HepG2 (cell line): ENCODE measurements at regions not wholly inside any gene's neighbourhood (a gene's known extent, or its start where the extent isn't known, plus 50 kb on each side); places are given as distances from the start of the nearest gene placed in this dataset.

Experiments
- ATAC-seq: fragments of 200-7000 bp; cut with Tn5 transposase; 3 replicates; pipeline ENCODE4 v1.9.1; 2020; ENCODE audit warnings: mild to moderate bottlenecking, moderate library complexity
- BruUV-seq: library from RNA; stranded (reverse); fragments of 400-500 nt; replicated peaks from 2 replicates; lab custom pipeline; 2021; lab: Mats Ljungman, UMichigan
- CTCF ChIA-PET: fragments of 300-600 bp; formaldehyde crosslinking; extraction: SDS; loops from one replicate; lab custom pipeline; 2021; ENCODE audit warnings: low total read pairs, inconsistent platforms, low intra/inter-chr PET ratio; lab: Yijun Ruan, JAX
- POLR2A ChIA-PET: fragments of 350-600 bp; sonication (Branson Sonifier 250); formaldehyde crosslinking; loops from one replicate; lab custom pipeline; 2020; ENCODE audit warnings: antibody characterized with exemption, inconsistent platforms; lab: Yijun Ruan, JAX
- DNase-seq: peaks from one replicate; pipeline ENCODE4 v3.0.0-alpha.2; 2015; ENCODE audit warnings: low spot score
- FAIRE-seq: peaks from 3 replicates; lab custom pipeline; 2011; peaks lifted over from hg19 to GRCh38; lab: Jason Lieb, UNC
- H2AFZ ChIP-seq: one replicate; pipeline ENCODE4 v1.6.1; 2011; ENCODE audit warnings: low read length, inconsistent platforms
- H3K27ac ChIP-seq: fragments of 300-600 bp; 3 replicates; pipeline ENCODE4 v1.8.0; 2011; ENCODE audit warnings: mixed run types, mild to moderate bottlenecking, mixed read lengths, low read length, inconsistent platforms; ENCODE audit not compliant: insufficient read depth; ENCODE audit errors: extremely low read length
- H3K27me3 ChIP-seq, 2 experiments: fragments of 200-600 bp in 1 of 2; 2 replicates in 1 of 2; 3 replicates in 1 of 2; pipeline versions ENCODE4 v1.6.0 to v1.8.0; 2011; ENCODE audit warnings: low read length in 2 of 2, mild to moderate bottlenecking in 2 of 2, moderate library complexity in 2 of 2, inconsistent platforms in 1 of 2; ENCODE audit not compliant: insufficient read depth in 2 of 2, control insufficient read depth in 1 of 2
- H3K36me3 ChIP-seq, 2 experiments: fragments of 200-600 bp in 1 of 2; replicated peaks in 1 of 2; 2 replicates in 1 of 2; 3 replicates in 1 of 2; pipeline versions ENCODE4 v1.5.1 to v1.8.0; 2011; ENCODE audit warnings: low read length in 2 of 2, inconsistent platforms in 1 of 2; ENCODE audit not compliant: insufficient read depth in 2 of 2, control insufficient read depth in 1 of 2
- H3K4me1 ChIP-seq: 2 replicates; pipeline ENCODE4 v1.5.1; 2012; ENCODE audit warnings: low read length, inconsistent platforms; ENCODE audit not compliant: insufficient read depth
- H3K4me2 ChIP-seq: 2 replicates; pipeline ENCODE4 v1.6.0; 2011; ENCODE audit warnings: low read depth, low read length, inconsistent platforms
- H3K4me3 ChIP-seq, 3 experiments: fragments of 200-600 bp in 1 of 3; sonication (generic), shearing (Covaris generic) in 1 of 3; replicated peaks in 1 of 3; 2 replicates each; pipeline ENCODE4 v1.5.1; 2011 to 2016; ENCODE audit warnings: low read length in 3 of 3, inconsistent platforms in 2 of 3, low read depth in 2 of 3, mild to moderate bottlenecking in 2 of 3, control low read depth in 1 of 3, mixed read lengths in 1 of 3; ENCODE audit not compliant: insufficient read depth in 1 of 3
- H3K79me2 ChIP-seq: one replicate; pipeline ENCODE4 v1.6.1; 2011; ENCODE audit warnings: low read length, inconsistent platforms; ENCODE audit not compliant: insufficient read depth
- H3K9ac ChIP-seq: 2 replicates; pipeline ENCODE4 v1.6.0; 2011; ENCODE audit warnings: mild to moderate bottlenecking, low read depth, low read length, inconsistent platforms; ENCODE audit not compliant: insufficient read depth
- H3K9me3 ChIP-seq: 2 replicates; pipeline ENCODE4 v1.5.1; 2012; ENCODE audit warnings: mild to moderate bottlenecking, low read length
- H4K20me1 ChIP-seq: 2 replicates; pipeline ENCODE4 v1.6.0; 2011; ENCODE audit warnings: inconsistent platforms, mild to moderate bottlenecking, low read length, moderate library complexity; ENCODE audit not compliant: insufficient read depth
- CBX1 ChIP-seq: IDR thresholded peaks from one replicate; pipeline ENCODE4 v1.6.1; 2016; ENCODE audit warnings: antibody characterized with exemption, low read depth
- CREM ChIP-seq, 2 experiments: sonication (generic) in 1 of 2; formaldehyde crosslinking in 1 of 2; IDR thresholded peaks; 2 replicates each; pipeline versions ENCODE4 v1.4.0 to v1.6.1; 2016 to 2020; ENCODE audit warnings: antibody characterized with exemption in 1 of 2, mild to moderate bottlenecking in 1 of 2, missing genetic modification reagents in 1 of 2
- DMAP1 ChIP-seq: IDR thresholded peaks from 2 replicates; pipeline ENCODE4 v1.6.1; 2016
- GRHL1 ChIP-seq: sonication (generic); formaldehyde crosslinking; conservative IDR thresholded peaks from 2 replicates; pipeline ENCODE4 v1.8.0; 2022; ENCODE audit warnings: missing genetic modification reagents
- MAFF ChIP-seq: IDR thresholded peaks from 2 replicates; pipeline ENCODE4 v1.6.1; 2011; ENCODE audit warnings: low read depth, low read length, improper control_type of control experiment
- MTERF4 ChIP-seq: sonication (generic); formaldehyde crosslinking; IDR thresholded peaks from 2 replicates; pipeline ENCODE4 v1.8.0; 2023; ENCODE audit warnings: mild to moderate bottlenecking, missing genetic modification reagents
- NPAS2 ChIP-seq: sonication (generic); formaldehyde crosslinking; IDR thresholded peaks from 2 replicates; pipeline ENCODE4 v1.8.0; 2022; ENCODE audit warnings: mild to moderate bottlenecking, missing genetic modification reagents, borderline replicate concordance
- NR0B2 ChIP-seq: sonication (generic); formaldehyde crosslinking; IDR thresholded peaks from 2 replicates; pipeline ENCODE4 v1.4.0; 2020; ENCODE audit warnings: mild to moderate bottlenecking, missing genetic modification reagents
- NRL ChIP-seq: sonication (generic); formaldehyde crosslinking; IDR thresholded peaks from 2 replicates; pipeline ENCODE4 v1.5.0; 2020; ENCODE audit warnings: missing genetic modification reagents, mild to moderate bottlenecking, moderate library complexity, borderline replicate concordance
- RCOR2 ChIP-seq: IDR thresholded peaks from 2 replicates; pipeline ENCODE4 v1.6.1; 2016; ENCODE audit warnings: missing biosample characterization, missing genetic modification reagents
- RORA ChIP-seq: sonication (generic); formaldehyde crosslinking; IDR thresholded peaks from 2 replicates; pipeline ENCODE4 v1.5.0; 2020; ENCODE audit warnings: mild to moderate bottlenecking, missing genetic modification reagents, moderate library complexity
- STAT5B ChIP-seq: sonication (generic); formaldehyde crosslinking; IDR thresholded peaks from 2 replicates; pipeline ENCODE4 v1.4.0; 2020; ENCODE audit warnings: missing genetic modification reagents
- ZEB1 ChIP-seq: IDR thresholded peaks from 2 replicates; pipeline ENCODE4 v1.6.1; 2012; ENCODE audit warnings: mild to moderate bottlenecking, low read depth, inconsistent platforms; ENCODE audit not compliant: insufficient replicate concordance
- ZFAT ChIP-seq: sonication (generic); formaldehyde crosslinking; conservative IDR thresholded peaks from 2 replicates; pipeline ENCODE4 v1.8.1; 2023; ENCODE audit warnings: missing genetic modification reagents, inconsistent platforms
- ZFY ChIP-seq: sonication (generic); formaldehyde crosslinking; IDR thresholded peaks from 2 replicates; pipeline ENCODE4 v1.4.0; 2020; ENCODE audit warnings: missing genetic modification reagents
- ZNF317 ChIP-seq: sonication (generic); formaldehyde crosslinking; IDR thresholded peaks from 2 replicates; pipeline ENCODE4 v1.5.0; 2020; ENCODE audit warnings: mild to moderate bottlenecking, missing genetic modification reagents
- WGBS: methylation state at CpG from one replicate; pipeline ENCODE4 v1.1.6; 2017; ENCODE audit warnings: low lambda C conversion rate; 5-methylcytosine and 5-hydroxymethylcytosine counted together
- in situ Hi-C: cut with HindIII; loops from 2 replicates; pipeline ENCODE4 v1.10.0; 2017; ENCODE audit warnings: low pct_unique_long_range_greater_than_20kb; ENCODE audit not compliant: extremely low pct_ligation_motif_present
- intact Hi-C: fragments of 100-400 bp; cut with micrococcal nuclease; formaldehyde crosslinking; loops from one replicate; pipeline ENCODE4 v1.10.0; 2022; ENCODE audit not compliant: unreplicated experiment
- TF ChIP-seq, protein P1 (sequence below): sonication (generic); formaldehyde crosslinking; IDR thresholded peaks from 2 replicates; pipeline ENCODE4 v1.4.0; 2020; ENCODE audit warnings: missing genetic modification reagents

- no TSS peak for BruUV-seq
- in situ Hi-C loops (no loop called here), intact Hi-C loops (no loop called here)
- H3K27me3 ChIP-seq: no peaks in the 10 kb centered on the region; a peak in 1 of 5 replicates
- ChIA-PET CTCF (no interaction called here), POLR2A (no interaction called here)
- no peaks in the 10 kb centered on the region for H3K36me3 ChIP-seq
- ATAC-seq (no peak), DNase-seq (no peak), FAIRE-seq (no peak)
- H3K9ac ChIP-seq: no peak overlapping the region
- no peaks in the 10 kb centered on the region for H4K20me1 ChIP-seq
- no peaks in the 10 kb centered on the region for H3K79me2 ChIP-seq
- H2AFZ ChIP-seq: no peak overlapping the region
- H3K9me3 ChIP-seq: no peaks in the 10 kb centered on the region
- H3K4me3 ChIP-seq: no peak overlapping the region
- no peaks in the 10 kb centered on the region for H3K4me1 ChIP-seq
- 8% methylated on average over 4 of the region's 4 CpGs for WGBS
- H3K27ac ChIP-seq: no peak overlapping the region
- no peak overlapping the region for H3K4me2 ChIP-seq
- TF ChIP-seq NRL (CRISPR knock-in tag) (no peak), ZNF317 (CRISPR knock-in tag) (no peak), NPAS2 (CRISPR knock-in tag) (no peak), GRHL1 (CRISPR knock-in tag) (no peak), STAT5B (no peak), ZEB1 (no peak), RCOR2 (CRISPR knock-in tag) (no peak), ZFY (CRISPR knock-in tag) (no peak), MAFF (no peak), ZFAT (CRISPR knock-in tag) (no peak), DMAP1 (CRISPR knock-in tag) (no peak), CREM (IDR thresholded peaks at IDR 0.05) (no peak), CREM (CRISPR knock-in tag; IDR thresholded peaks at IDR 0.05) (no peak), CBX1 (no peak), RORA (CRISPR knock-in tag) (no peak), NR0B2 (no peak), MTERF4 (CRISPR knock-in tag) (no peak)
- TF ChIP-seq, protein P1, sequence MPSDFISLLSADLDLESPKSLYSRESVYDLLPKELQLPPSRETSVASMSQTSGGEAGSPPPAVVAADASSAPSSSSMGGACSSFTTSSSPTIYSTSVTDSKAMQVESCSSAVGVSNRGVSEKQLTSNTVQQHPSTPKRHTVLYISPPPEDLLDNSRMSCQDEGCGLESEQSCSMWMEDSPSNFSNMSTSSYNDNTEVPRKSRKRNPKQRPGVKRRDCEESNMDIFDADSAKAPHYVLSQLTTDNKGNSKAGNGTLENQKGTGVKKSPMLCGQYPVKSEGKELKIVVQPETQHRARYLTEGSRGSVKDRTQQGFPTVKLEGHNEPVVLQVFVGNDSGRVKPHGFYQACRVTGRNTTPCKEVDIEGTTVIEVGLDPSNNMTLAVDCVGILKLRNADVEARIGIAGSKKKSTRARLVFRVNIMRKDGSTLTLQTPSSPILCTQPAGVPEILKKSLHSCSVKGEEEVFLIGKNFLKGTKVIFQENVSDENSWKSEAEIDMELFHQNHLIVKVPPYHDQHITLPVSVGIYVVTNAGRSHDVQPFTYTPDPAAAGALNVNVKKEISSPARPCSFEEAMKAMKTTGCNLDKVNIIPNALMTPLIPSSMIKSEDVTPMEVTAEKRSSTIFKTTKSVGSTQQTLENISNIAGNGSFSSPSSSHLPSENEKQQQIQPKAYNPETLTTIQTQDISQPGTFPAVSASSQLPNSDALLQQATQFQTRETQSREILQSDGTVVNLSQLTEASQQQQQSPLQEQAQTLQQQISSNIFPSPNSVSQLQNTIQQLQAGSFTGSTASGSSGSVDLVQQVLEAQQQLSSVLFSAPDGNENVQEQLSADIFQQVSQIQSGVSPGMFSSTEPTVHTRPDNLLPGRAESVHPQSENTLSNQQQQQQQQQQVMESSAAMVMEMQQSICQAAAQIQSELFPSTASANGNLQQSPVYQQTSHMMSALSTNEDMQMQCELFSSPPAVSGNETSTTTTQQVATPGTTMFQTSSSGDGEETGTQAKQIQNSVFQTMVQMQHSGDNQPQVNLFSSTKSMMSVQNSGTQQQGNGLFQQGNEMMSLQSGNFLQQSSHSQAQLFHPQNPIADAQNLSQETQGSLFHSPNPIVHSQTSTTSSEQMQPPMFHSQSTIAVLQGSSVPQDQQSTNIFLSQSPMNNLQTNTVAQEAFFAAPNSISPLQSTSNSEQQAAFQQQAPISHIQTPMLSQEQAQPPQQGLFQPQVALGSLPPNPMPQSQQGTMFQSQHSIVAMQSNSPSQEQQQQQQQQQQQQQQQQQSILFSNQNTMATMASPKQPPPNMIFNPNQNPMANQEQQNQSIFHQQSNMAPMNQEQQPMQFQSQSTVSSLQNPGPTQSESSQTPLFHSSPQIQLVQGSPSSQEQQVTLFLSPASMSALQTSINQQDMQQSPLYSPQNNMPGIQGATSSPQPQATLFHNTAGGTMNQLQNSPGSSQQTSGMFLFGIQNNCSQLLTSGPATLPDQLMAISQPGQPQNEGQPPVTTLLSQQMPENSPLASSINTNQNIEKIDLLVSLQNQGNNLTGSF (CRISPR knock-in tag): no peak
Measured at GRCh38 chr3:64913515-64913914, 225.7 kb upstream of the ADAMTS9 start.
